ENCODE measurements at regions not wholly inside any gene's neighbourhood (a gene's known extent, or its start where the extent isn't known, plus 50 kb on each side); places are given as distances from the start of the nearest gene placed in this dataset.
A peak's percentile ranks its signal among the peaks of the same experiment; 100 is the strongest.

- no peak overlapping the region for H2BK15ac ChIP-seq (ENCODE audit: low read length)
- FAIRE-seq (no peak), DNase-seq (ENCODE audit: low read depth in 1 of 2, low spot score in 2 of 2) (no peak)
- ChIA-PET POLR2A (ENCODE audit: partially characterized antibody) (no interaction called here), CTCF (ENCODE audit: partially characterized antibody) (interaction anchor here (1.1 kb wide), 1 partner anchor 324 kb away, joined by 3 read pairs; no protein-coding TSS in a partner anchor)
- no peaks in the 10 kb centered on the region for H3K9me3 ChIP-seq (ENCODE audit: insufficient read depth in 2 of 2, low read depth in 1 of 2, low read length in 1 of 2)
- no peaks in the 10 kb centered on the region for H3K79me2 ChIP-seq (ENCODE audit: control insufficient read depth in 1 of 2, insufficient read depth in 2 of 2, low read length in 2 of 2)
- H3K36me3 ChIP-seq (ENCODE audit: control insufficient read depth in 2 of 4, insufficient read depth in 4 of 4, low read length in 3 of 4): no peaks in the 10 kb centered on the region
- no peaks in the 10 kb centered on the region for H3K27me3 ChIP-seq (replicated peaks in 1 of 4; ENCODE audit: control insufficient read depth in 3 of 4, extremely low read depth in 1 of 4, insufficient read depth in 3 of 4, low read length in 3 of 4)
- H2BK12ac ChIP-seq (ENCODE audit: low read depth, low read length): no peak overlapping the region
- H2AFZ ChIP-seq (ENCODE audit: low read length): no peak overlapping the region
- no peak overlapping the region for H3K56ac ChIP-seq (replicated peaks; ENCODE audit: insufficient read length, low read depth, low read length)
- no peaks in the 10 kb centered on the region for H3K79me1 ChIP-seq (ENCODE audit: low read depth, low read length)
- H4K5ac ChIP-seq (ENCODE audit: insufficient read length, low read depth, low read length): no peak overlapping the region
- H4K91ac ChIP-seq (replicated peaks; ENCODE audit: insufficient read length, low read length): no peak overlapping the region
- TF ChIP-seq RAD21 (IDR thresholded peaks at IDR 0.05 in 1 of 2, conservative IDR thresholded peaks at IDR 0.05 in 1 of 2; ENCODE audit: low read depth in 2 of 2, low read length in 2 of 2): peak; percentile 16 to 41; a peak in 3 of 4 replicates
- TF ChIP-seq BRCA1 (IDR thresholded peaks at IDR 0.05; ENCODE audit: low read depth, low read length): no peak
- H3K4me2 ChIP-seq (ENCODE audit: insufficient read depth in 1 of 2, low read depth in 2 of 2, low read length in 2 of 2): no peak overlapping the region
- H3K4me3 ChIP-seq (ENCODE audit: extremely low read depth in 1 of 4, insufficient read depth in 2 of 4, low read depth in 3 of 4, low read length in 4 of 4): no peak overlapping the region
- no peaks in the 10 kb centered on the region for H3K23me2 ChIP-seq (ENCODE audit: low read depth, low read length)
- H2AK5ac ChIP-seq (ENCODE audit: low read depth, low read length): no peak overlapping the region
- H3K18ac ChIP-seq (ENCODE audit: extremely low read depth, low read length): no peak overlapping the region
- H4K8ac ChIP-seq (ENCODE audit: extremely low read depth, insufficient read depth, low read length): no peak overlapping the region
- H3K27ac ChIP-seq (ENCODE audit: low read depth, low read length): no peak overlapping the region
- no peak overlapping the region for H3K4ac ChIP-seq (replicated peaks; ENCODE audit: insufficient read length, low read depth, low read length)
- peaks cover 0 to 13% (median 3%) of the 10 kb centered on the region in 4 experiments; a peak in 4 of 7 replicates for H3K4me1 ChIP-seq (replicated peaks in 1 of 4; ENCODE audit: control insufficient read depth in 3 of 4, insufficient read depth in 4 of 4, low read length in 3 of 4)
- no peak overlapping the region for H2BK120ac ChIP-seq (replicated peaks; ENCODE audit: low read depth, low read length)
- H3K9ac ChIP-seq (replicated peaks in 1 of 4; ENCODE audit: extremely low read depth in 1 of 4, low read depth in 3 of 4, low read length in 3 of 4): no peak overlapping the region
- H2BK5ac ChIP-seq (ENCODE audit: low read depth, low read length): no peak overlapping the region
- no peaks in the 10 kb centered on the region for H4K20me1 ChIP-seq (replicated peaks in 1 of 2; ENCODE audit: control insufficient read depth in 1 of 2, insufficient read depth in 2 of 2, low read length in 2 of 2)
- no peak overlapping the region for H2BK20ac ChIP-seq (ENCODE audit: low read length)
- no peak overlapping the region for H3K14ac ChIP-seq (ENCODE audit: insufficient read length)
- 89% methylated on average over 17 of the region's 17 CpGs; no CpG with 5 or more reads in 1 of the 2 experiments for WGBS, 2 experiments (ENCODE audit: extremely low coverage in 1 of 2, insufficient coverage in 1 of 2, insufficient read length in 1 of 2, insufficient replicate concordance in 2 of 2, low coverage in 1 of 2, low lambda C conversion rate in 2 of 2, missing lambda C conversion rate in 1 of 2)
- no peak overlapping the region for H3K23ac ChIP-seq (ENCODE audit: insufficient read length)
Measured at GRCh38 chr4:24248674-24249630, 335.4 kb downstream of the DHX15 start.
